ENCODE measurements at regions not wholly inside any gene's neighbourhood (a gene's known extent, or its start where the extent isn't known, plus 50 kb on each side); places are given as distances from the start of the nearest gene placed in this dataset.

- TF ChIP-seq CREB1 (IDR thresholded peaks at IDR 0.05; ENCODE audit: low read depth), result no peak
- TF ChIP-seq NFIC (IDR thresholded peaks at IDR 0.05), result no peak
- no peak for TF ChIP-seq USF1 (IDR thresholded peaks at IDR 0.05)
- TF ChIP-seq FOXM1 (IDR thresholded peaks at IDR 0.05; ENCODE audit: borderline replicate concordance, low read depth), result no peak
- TF ChIP-seq YY1 (IDR thresholded peaks at IDR 0.05; ENCODE audit: low read depth), result no peak
- TF ChIP-seq EGR1 (IDR thresholded peaks at IDR 0.05), result no peak
- no peak for TF ChIP-seq CEBPB (IDR thresholded peaks at IDR 0.05)
- no peak for TF ChIP-seq TEAD4 (IDR thresholded peaks at IDR 0.05)
- TF ChIP-seq EP300 (IDR thresholded peaks at IDR 0.05; ENCODE audit: borderline replicate concordance), result no peak
- TF ChIP-seq MAX (IDR thresholded peaks at IDR 0.05), result no peak
- no peak for TF ChIP-seq ZBTB7A (IDR thresholded peaks at IDR 0.05; ENCODE audit: low read depth)
- no peak for TF ChIP-seq TAF1 (IDR thresholded peaks at IDR 0.05; ENCODE audit: low read depth)
- TF ChIP-seq REST (IDR thresholded peaks at IDR 0.05; ENCODE audit: low read depth), result no peak
- TF ChIP-seq RAD21 (IDR thresholded peaks at IDR 0.05; ENCODE audit: low read depth), result no peak
Observed at GRCh38 chr2:83528767-83529166, 930.3 kb downstream of the SUCLG1 start.

GRCh38 chr2:83522891-83523493 lies 936.1 kb downstream of the SUCLG1 start:
- TF ChIP-seq MAX (IDR thresholded peaks at IDR 0.05), result no peak
- TF ChIP-seq YY1 (IDR thresholded peaks at IDR 0.05; ENCODE audit: low read depth), result no peak
- no peak for TF ChIP-seq TAF1 (IDR thresholded peaks at IDR 0.05; ENCODE audit: low read depth)
- no peak for TF ChIP-seq TEAD4 (IDR thresholded peaks at IDR 0.05)
- TF ChIP-seq USF1 (IDR thresholded peaks at IDR 0.05), result no peak
- TF ChIP-seq CEBPB (IDR thresholded peaks at IDR 0.05), result no peak
- no peak for TF ChIP-seq FOXM1 (IDR thresholded peaks at IDR 0.05; ENCODE audit: borderline replicate concordance, low read depth)
- TF ChIP-seq RAD21 (IDR thresholded peaks at IDR 0.05; ENCODE audit: low read depth), result no peak
- no peak for TF ChIP-seq ZBTB7A (IDR thresholded peaks at IDR 0.05; ENCODE audit: low read depth)
- no peak for TF ChIP-seq REST (IDR thresholded peaks at IDR 0.05; ENCODE audit: low read depth)
- no peak for TF ChIP-seq CREB1 (IDR thresholded peaks at IDR 0.05; ENCODE audit: low read depth)
- TF ChIP-seq TCF12 (IDR thresholded peaks at IDR 0.05; ENCODE audit: low read depth), result no peak
- TF ChIP-seq EGR1 (IDR thresholded peaks at IDR 0.05), result no peak
- TF ChIP-seq EP300 (IDR thresholded peaks at IDR 0.05; ENCODE audit: borderline replicate concordance), result no peak

- TF ChIP-seq TAF1 (IDR thresholded peaks at IDR 0.05; ENCODE audit: low read depth) (no peak), EP300 (IDR thresholded peaks at IDR 0.05; ENCODE audit: borderline replicate concordance) (no peak), NFIC (IDR thresholded peaks at IDR 0.05) (no peak), REST (IDR thresholded peaks at IDR 0.05; ENCODE audit: low read depth) (no peak), CREB1 (IDR thresholded peaks at IDR 0.05; ENCODE audit: low read depth) (no peak), TEAD4 (IDR thresholded peaks at IDR 0.05) (no peak), MAX (IDR thresholded peaks at IDR 0.05) (no peak)
Observed at GRCh38 chr2:83517727-83518368, 941.2 kb downstream of the SUCLG1 start.

GRCh38 chr2:83516503-83516902 lies 942.6 kb downstream of the SUCLG1 start:
- TF ChIP-seq RAD21 (IDR thresholded peaks at IDR 0.05; ENCODE audit: low read depth) (no peak), EGR1 (IDR thresholded peaks at IDR 0.05) (no peak), TEAD4 (IDR thresholded peaks at IDR 0.05) (no peak), REST (IDR thresholded peaks at IDR 0.05; ENCODE audit: low read depth) (no peak), ZBTB7A (IDR thresholded peaks at IDR 0.05; ENCODE audit: low read depth) (no peak)
